ENCODE measurements at regions not wholly inside any gene's neighbourhood (a gene's known extent, or its start where the extent isn't known, plus 50 kb on each side); places are given as distances from the start of the nearest gene placed in this dataset.

GRCh38 chr1:244269169-244269568 lies 182.5 kb downstream of the ADSS2 start:
- TF ChIP-seq POLR2AphosphoS5 (IDR thresholded peaks at IDR 0.05) (no peak), EP300 (IDR thresholded peaks at IDR 0.05) (no peak), POLR2A (IDR thresholded peaks at IDR 0.05) (no peak)
- TF ChIP-seq, protein P1, sequence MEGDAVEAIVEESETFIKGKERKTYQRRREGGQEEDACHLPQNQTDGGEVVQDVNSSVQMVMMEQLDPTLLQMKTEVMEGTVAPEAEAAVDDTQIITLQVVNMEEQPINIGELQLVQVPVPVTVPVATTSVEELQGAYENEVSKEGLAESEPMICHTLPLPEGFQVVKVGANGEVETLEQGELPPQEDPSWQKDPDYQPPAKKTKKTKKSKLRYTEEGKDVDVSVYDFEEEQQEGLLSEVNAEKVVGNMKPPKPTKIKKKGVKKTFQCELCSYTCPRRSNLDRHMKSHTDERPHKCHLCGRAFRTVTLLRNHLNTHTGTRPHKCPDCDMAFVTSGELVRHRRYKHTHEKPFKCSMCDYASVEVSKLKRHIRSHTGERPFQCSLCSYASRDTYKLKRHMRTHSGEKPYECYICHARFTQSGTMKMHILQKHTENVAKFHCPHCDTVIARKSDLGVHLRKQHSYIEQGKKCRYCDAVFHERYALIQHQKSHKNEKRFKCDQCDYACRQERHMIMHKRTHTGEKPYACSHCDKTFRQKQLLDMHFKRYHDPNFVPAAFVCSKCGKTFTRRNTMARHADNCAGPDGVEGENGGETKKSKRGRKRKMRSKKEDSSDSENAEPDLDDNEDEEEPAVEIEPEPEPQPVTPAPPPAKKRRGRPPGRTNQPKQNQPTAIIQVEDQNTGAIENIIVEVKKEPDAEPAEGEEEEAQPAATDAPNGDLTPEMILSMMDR (IDR thresholded peaks at IDR 0.05) = no peak
